CD4-positive, alpha-beta T cell treated with Interferon alpha-2 for 1 hour (primary cell): ENCODE measurements at regions not wholly inside any gene's neighbourhood (a gene's known extent, or its start where the extent isn't known, plus 50 kb on each side); places are given as distances from the start of the nearest gene placed in this dataset.
"Not testable (repeated sequence)": the region's sequence is repeated elsewhere in the genome, so short reads cannot be mapped to it uniquely, and the experiment has no call there.

ENCODE experiments used
- DNase-seq, 2 donors: peaks; one replicate each; pipeline ENCODE4 v3.0.0-alpha.2; 2020 to 2022

- DNase-seq, result no peak
Observed at GRCh38 chr10:6864142-6864541, 284.1 kb upstream of the PRKCQ start.

DNA sequence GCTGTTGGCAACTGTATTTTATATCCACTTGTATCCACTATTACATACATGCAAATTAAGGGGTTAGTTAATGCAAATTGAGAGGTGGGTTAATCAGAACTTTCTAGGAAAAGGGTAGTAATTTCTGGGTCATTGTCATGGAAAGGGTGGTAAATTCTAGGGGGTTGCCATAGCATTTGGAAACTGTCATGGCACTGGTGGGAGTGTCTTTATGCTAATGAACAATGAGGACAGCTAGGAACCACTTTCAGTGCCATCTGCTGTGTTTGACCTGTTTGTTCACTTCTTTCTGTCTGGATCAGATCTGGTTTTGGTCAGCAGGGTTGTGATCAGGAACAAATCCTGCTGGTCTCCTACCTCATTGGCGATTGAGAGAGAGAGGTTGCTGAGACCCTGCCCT, 283.3 kb upstream of the PRKCQ start:
- DNase-seq, result no peak

- no peak for DNase-seq
Observed at GRCh38 chr10:6850452-6850851, 270.4 kb upstream of the PRKCQ start.

DNA sequence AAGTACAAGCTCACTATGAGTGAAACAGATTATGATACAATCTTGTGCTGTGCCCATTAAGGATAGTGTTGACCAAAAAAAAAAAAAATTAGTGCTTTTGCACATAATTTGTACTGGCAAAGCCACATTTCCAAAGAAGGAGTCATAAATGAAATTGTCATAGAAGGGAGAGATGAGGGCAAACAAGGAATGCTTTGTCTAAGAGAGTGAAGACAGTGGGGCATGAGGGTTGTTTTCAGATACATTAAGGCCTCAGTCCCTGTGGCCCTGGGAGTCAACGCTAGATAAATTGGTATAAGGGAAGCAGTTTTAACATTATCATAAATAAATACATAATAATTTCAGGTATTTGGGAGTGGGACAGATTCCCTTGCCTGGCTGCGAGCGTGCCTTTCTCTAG, 267.5 kb upstream of the PRKCQ start:
- no peak for DNase-seq

- DNase-seq, result no peak
Observed at GRCh38 chr10:6843894-6844650, 264.0 kb upstream of the PRKCQ start.

DNA sequence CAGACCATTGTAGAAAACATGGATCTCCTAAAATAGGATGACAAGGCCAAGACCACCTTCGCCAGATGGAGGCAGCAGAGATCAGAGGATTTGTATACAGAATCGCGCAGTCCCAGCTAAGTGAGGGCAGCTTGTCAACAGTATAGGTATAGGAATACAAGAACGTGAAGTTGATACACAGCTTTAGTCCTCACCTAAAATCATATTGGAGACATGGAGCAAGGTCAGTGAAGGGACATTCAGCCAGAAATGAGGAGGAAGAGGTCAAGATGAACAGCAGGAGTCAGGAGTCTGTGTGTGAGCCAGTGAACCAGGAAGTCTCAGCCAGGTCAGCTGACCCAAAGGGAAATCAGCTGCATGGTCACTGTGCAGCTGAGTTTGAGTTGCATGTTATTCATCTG, 263.4 kb upstream of the PRKCQ start:
- DNase-seq, result peak in 1 of 2 donors; percentile 9

GRCh38 chr10:6842722-6843121, 262.6 kb upstream of the PRKCQ start:
- DNase-seq, result no peak

GRCh38 chr10:6841761-6842160, 261.7 kb upstream of the PRKCQ start:
- DNase-seq, result no peak

DNA sequence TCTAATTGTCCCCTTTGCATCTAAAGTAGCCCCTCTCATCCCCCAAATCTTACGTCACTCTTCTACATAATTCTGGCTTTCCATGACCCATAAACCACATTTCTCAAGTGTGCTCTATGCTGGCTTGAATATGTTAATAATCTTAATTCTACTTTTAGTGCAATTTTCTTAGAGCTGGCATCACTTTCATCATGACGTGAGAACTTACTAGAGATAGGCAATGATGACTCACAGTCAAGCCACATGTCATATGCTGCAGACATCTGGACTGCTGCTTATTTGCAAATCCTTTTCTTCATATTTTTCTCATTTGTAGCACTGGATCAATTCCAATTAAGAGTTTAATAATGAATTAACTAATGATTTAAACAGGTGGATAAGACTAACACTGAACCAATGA, 260.7 kb upstream of the PRKCQ start:
- no peak for DNase-seq

- no peak for DNase-seq
Observed at GRCh38 chr10:6840201-6840691, 260.2 kb upstream of the PRKCQ start.

- DNase-seq, result peak in 1 of 2 donors; percentile 9
Observed at GRCh38 chr10:6838118-6838517, 258.0 kb upstream of the PRKCQ start.

DNA sequence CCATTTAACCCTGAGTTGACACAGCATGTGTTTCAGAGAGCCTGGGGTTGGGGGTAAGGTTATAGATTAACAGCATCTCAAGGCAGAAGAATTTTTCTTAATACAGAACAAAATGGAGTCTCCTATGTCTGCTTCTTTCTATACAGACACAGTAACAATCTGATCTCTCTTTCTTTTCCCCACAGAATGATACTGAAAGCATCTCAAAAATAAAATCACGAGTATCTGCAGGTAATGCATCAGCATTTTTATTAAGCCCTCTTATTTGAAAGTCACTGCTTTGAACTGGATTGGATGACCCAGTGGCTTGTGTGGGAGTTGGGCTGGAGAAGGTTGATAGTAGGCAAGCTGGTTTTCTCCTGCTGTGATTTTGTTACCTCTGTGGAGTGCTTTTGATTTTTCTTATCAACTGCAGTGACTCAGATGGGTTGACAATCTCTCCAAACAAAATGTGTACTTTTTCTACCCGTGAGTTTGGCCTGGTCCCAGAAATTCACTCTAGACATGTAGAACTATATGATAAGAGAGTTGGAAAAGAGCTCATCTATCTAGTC, 253.5 kb upstream of the PRKCQ start:
- DNase-seq, result no peak

GRCh38 chr10:6830981-6831380, 250.9 kb upstream of the PRKCQ start:
- not testable (repeated sequence) for DNase-seq

DNA sequence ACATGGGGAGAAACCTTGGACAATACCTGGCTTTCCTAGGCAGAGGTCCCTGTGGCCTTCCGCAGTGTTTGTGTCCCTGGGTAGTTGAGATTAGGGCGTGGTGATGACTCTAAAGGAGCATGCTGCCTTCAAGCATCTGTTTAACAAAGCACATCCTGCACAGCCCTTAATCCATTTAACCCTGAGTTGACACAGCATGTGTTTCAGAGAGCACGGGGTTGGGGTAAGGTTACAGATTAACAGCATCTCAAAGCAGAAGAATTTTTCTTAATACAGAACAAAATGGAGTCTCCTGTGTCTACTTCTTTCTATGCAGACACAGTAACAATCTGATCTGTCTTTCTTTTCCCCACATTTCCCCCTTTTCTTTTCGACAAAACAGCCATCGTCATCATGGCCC, 244.7 kb upstream of the PRKCQ start:
- not testable (repeated sequence) for DNase-seq

DNA sequence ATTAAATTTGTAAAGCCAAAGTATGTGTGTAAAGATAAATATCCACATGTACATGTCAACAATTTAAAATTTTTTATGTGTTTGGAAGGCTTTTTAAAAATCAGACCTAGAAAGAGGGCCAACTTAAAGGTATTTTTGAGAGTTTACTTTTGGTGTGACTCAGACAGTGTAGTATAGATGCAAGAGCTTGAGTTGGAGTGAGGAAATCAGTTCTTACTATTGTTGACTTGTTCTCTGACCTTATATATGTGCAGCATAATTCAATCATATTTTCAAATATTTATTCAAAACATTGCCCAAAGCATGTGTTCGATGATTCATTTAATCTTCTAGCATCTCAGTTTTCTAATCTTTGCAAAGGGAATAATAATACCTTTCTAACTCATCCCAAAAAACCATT, 243.7 kb upstream of the PRKCQ start:
- DNase-seq, result no peak

- DNase-seq, result no peak
Observed at GRCh38 chr10:6819301-6819700, 239.2 kb upstream of the PRKCQ start.

- DNase-seq, result no peak
Observed at GRCh38 chr10:6817770-6818169, 237.7 kb upstream of the PRKCQ start.

DNA sequence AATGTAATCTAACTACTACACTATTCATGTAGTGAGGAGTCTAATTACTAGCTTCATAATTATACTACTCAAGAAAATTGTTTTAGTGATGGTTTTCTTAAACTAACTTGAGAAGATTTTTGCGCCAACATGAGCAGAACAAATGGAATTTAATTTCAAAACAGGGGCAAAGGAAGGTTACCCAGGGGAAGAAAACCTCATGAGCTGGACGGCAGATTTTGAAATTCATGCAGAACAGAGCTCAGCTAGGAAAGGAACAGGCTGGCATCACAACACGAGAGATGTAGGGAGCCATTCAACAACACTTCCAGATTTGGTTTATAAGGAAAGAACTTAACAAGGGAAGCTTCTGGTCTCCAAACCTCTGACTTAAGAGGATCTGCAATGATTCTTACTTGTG, 235.3 kb upstream of the PRKCQ start:
- no peak for DNase-seq

DNA sequence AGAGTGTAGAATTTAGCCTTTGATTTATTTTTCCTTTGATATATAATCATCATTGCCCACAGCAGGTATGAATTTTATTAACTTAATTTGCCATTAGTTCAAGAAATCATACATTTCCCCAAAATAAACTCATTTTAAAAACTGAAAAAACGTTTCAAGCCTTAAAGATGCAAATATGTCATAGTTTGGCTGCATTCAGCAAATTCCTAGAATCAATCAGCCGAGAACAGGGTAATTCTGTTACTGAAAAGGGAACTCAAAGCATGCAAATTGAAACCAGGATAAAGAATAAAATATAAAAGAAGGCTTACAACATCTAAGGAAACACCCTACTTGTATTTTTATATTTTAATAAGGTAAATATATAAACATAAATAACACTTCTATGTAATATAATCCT, 233.8 kb upstream of the PRKCQ start:
- DNase-seq, result no peak

DNA sequence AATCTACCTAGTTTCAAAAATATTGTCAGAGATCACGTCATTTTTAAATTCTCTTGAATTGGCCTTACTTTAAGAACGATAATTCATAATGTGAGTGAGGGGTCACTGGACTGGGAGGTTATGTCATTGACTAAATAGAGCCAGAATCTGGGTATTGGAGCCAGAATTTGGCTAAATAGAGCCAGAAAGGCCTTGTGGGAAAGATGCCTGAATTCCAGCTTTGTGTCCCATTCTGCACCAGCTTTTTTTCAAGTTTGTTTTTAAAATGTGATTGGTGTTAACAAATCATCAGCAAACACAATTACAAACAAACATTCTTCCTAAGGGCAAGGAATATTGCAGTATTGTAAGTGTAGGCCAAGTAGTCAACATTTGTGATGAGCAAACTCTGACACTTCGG, 233.2 kb upstream of the PRKCQ start:
- DNase-seq, result no peak

DNA sequence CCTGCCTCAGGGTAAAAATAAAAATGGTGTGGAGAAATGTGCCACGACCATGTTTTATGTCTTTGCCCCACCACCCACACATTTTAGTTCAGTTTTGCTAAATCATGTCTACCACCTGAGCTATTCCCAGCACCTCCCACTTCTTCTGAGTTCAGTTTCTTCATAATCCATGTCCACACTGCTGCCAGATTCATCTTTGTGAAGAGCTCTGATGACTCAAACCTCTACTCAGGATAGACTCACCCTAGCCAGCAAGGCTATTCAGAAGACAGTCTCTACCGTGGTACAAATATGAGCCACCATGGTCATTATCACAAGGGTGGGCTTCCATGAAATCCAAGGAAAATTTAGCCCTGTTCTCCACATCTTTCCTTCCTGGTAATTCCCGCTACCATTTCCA, 231.1 kb upstream of the PRKCQ start:
- no peak for DNase-seq

GRCh38 chr10:6803427-6803783, 223.3 kb upstream of the PRKCQ start:
- DNase-seq, result no peak

DNA sequence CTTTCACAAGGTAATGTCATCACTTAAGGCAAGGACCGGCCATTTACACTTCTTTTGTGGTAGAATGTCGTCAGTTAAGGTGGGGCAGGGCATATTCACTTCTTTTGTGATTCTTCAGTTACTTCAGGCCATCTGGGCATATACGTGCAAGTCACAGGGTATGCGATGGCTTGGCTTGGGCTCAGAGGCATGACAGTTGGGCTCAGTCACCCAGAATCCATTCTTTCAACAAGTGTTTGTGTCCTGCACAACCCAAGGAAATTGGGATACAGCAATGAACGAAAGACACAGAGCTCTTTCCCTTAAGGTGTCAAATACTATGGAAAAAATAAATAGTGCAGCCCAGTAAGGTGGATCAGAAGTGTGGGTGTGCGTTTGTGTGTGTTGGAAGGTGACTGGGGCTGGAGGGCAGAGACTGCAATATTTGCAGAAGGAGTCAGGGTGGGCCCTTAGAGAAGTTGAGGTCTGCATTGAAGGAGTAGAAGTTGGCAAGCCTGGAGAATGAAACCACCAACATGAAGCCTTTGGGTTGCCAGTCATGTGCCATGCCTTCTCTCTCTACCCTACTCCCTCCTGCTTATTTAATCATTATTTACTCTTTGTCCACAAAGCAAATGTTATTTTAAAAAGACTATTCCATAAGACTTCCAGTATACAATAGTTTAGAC, 222.8 kb upstream of the PRKCQ start:
- DNase-seq, result no peak

- no peak for DNase-seq
Observed at GRCh38 chr10:6796231-6796630, 216.2 kb upstream of the PRKCQ start.
